MM.1S (cell line): ENCODE measurements at regions not wholly inside any gene's neighbourhood (a gene's known extent, or its start where the extent isn't known, plus 50 kb on each side); places are given as distances from the start of the nearest gene placed in this dataset.
A peak's percentile ranks its signal among the peaks of the same experiment; 100 is the strongest.

Source experiments
- DNase-seq: peaks from one replicate; pipeline ENCODE4 v3.0.0-alpha.2; 2015
- H2AFZ ChIP-seq: fragments of 300-600 bp; sonication (generic); 2 replicates; pipeline ENCODE4 v1.6.0; 2016; ENCODE audit warnings: antibody characterized with exemption, low read length
- H3F3A ChIP-seq: fragments of 300-600 bp; sonication (generic); 2 replicates; pipeline ENCODE4 v1.6.1; 2016; ENCODE audit warnings: mild to moderate bottlenecking, antibody characterized with exemption, low read length, moderate library complexity, mixed read lengths; ENCODE audit not compliant: insufficient read depth
- H3K27ac ChIP-seq: fragments of 300-600 bp; sonication (generic); 2 replicates; pipeline ENCODE4 v1.5.1; 2016; ENCODE audit warnings: mild to moderate bottlenecking, low read length
- H3K27me3 ChIP-seq: fragments of 300-600 bp; sonication (generic); replicated peaks from 2 replicates; pipeline ENCODE4 v1.6.0; 2016; ENCODE audit warnings: low read length; ENCODE audit not compliant: insufficient read depth
- H3K36me3 ChIP-seq: fragments of 300-600 bp; sonication (generic); replicated peaks from 2 replicates; pipeline ENCODE4 v1.6.1; 2016; ENCODE audit warnings: mild to moderate bottlenecking, low read length, mixed read lengths; ENCODE audit not compliant: insufficient read depth
- H3K4me1 ChIP-seq: fragments of 300-600 bp; sonication (generic); 2 replicates; pipeline ENCODE4 v1.6.1; 2016; ENCODE audit warnings: low read length, mixed read lengths
- H3K4me2 ChIP-seq: fragments of 300-600 bp; sonication (generic); 2 replicates; pipeline ENCODE4 v1.6.0; 2016; ENCODE audit warnings: low read depth, low read length
- H3K4me3 ChIP-seq: fragments of 300-600 bp; sonication (generic); 2 replicates; pipeline ENCODE4 v1.5.1; 2016; ENCODE audit warnings: low read length, mixed read lengths
- H3K79me2 ChIP-seq: fragments of 300-600 bp; sonication (generic); 2 replicates; pipeline ENCODE4 v1.6.1; 2016; ENCODE audit warnings: mixed run types, low read length, mixed read lengths
- H3K9ac ChIP-seq: fragments of 300-600 bp; sonication (generic); 2 replicates; pipeline ENCODE4 v1.6.1; 2016; ENCODE audit warnings: low read length, mixed read lengths
- H3K9me2 ChIP-seq: fragments of 300-600 bp; sonication (generic); replicated peaks from 2 replicates; pipeline ENCODE4 v1.6.1; 2016; ENCODE audit warnings: mild to moderate bottlenecking, low read length, mixed read lengths; ENCODE audit not compliant: insufficient read depth
- H3K9me3 ChIP-seq: fragments of 300-600 bp; sonication (generic); replicated peaks from 2 replicates; pipeline ENCODE4 v1.6.1; 2016; ENCODE audit warnings: mild to moderate bottlenecking, low read length, mixed read lengths; ENCODE audit not compliant: insufficient read depth
- H4K20me1 ChIP-seq: fragments of 300-600 bp; sonication (generic); 2 replicates; pipeline ENCODE4 v1.6.1; 2016; ENCODE audit warnings: mild to moderate bottlenecking, low read length, moderate library complexity, mixed read lengths; ENCODE audit not compliant: insufficient read depth
- EZH2 ChIP-seq: fragments of 300-600 bp; sonication (generic); optimal IDR thresholded peaks from 2 replicates; pipeline ENCODE3; 2017; ENCODE audit warnings: low read depth, mild to moderate bottlenecking, antibody characterized with exemption, low read length, mixed read lengths
- EZH2phosphoT487 ChIP-seq: fragments of 300-600 bp; sonication (generic); IDR thresholded peaks from 2 replicates; pipeline ENCODE4 v1.6.1; 2018; ENCODE audit warnings: antibody characterized with exemption, low read length
- TF ChIP-seq, protein P1 (sequence below): fragments of 300-600 bp; sonication (generic); IDR thresholded peaks from 2 replicates; pipeline ENCODE4 v1.5.1; 2016; ENCODE audit warnings: antibody characterized with exemption, low read length, mixed read lengths

- Histone ChIP-seq H3K9ac (no peak overlapping the region), H3K9me2 (no peaks in the 10 kb centered on the region), H3F3A (no peaks in the 10 kb centered on the region), H3K4me3 (no peak overlapping the region), H3K79me2 (no peaks in the 10 kb centered on the region), H3K9me3 (no peaks in the 10 kb centered on the region), H3K27ac (no peak overlapping the region), H3K4me1 (no peaks in the 10 kb centered on the region), H2AFZ (no peak overlapping the region), H4K20me1 (no peaks in the 10 kb centered on the region), H3K27me3 (no peaks in the 10 kb centered on the region), H3K4me2 (no peak overlapping the region), H3K36me3 (no peaks in the 10 kb centered on the region)
- DNase-seq: no peak
- TF ChIP-seq EZH2: no peak
- no peak for TF ChIP-seq EZH2phosphoT487
- TF ChIP-seq, protein P1, sequence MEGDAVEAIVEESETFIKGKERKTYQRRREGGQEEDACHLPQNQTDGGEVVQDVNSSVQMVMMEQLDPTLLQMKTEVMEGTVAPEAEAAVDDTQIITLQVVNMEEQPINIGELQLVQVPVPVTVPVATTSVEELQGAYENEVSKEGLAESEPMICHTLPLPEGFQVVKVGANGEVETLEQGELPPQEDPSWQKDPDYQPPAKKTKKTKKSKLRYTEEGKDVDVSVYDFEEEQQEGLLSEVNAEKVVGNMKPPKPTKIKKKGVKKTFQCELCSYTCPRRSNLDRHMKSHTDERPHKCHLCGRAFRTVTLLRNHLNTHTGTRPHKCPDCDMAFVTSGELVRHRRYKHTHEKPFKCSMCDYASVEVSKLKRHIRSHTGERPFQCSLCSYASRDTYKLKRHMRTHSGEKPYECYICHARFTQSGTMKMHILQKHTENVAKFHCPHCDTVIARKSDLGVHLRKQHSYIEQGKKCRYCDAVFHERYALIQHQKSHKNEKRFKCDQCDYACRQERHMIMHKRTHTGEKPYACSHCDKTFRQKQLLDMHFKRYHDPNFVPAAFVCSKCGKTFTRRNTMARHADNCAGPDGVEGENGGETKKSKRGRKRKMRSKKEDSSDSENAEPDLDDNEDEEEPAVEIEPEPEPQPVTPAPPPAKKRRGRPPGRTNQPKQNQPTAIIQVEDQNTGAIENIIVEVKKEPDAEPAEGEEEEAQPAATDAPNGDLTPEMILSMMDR: no peak
Measured at GRCh38 chr1:164233149-164233548, 325.8 kb upstream of the PBX1 start.

GRCh38 chr1:164240081-164240480 lies 318.9 kb upstream of the PBX1 start:
- DNase-seq: no peak
- TF ChIP-seq, protein P1: peak; percentile 29
- TF ChIP-seq EZH2phosphoT487 (no peak), EZH2 (no peak)
- Histone ChIP-seq H3K27ac (no peak overlapping the region), H3K9me2 (no peaks in the 10 kb centered on the region), H3K36me3 (no peaks in the 10 kb centered on the region), H3K9ac (no peak overlapping the region), H3K79me2 (no peaks in the 10 kb centered on the region), H3K4me2 (no peak overlapping the region), H3F3A (no peaks in the 10 kb centered on the region), H3K4me1 (no peaks in the 10 kb centered on the region), H4K20me1 (no peaks in the 10 kb centered on the region), H3K9me3 (no peaks in the 10 kb centered on the region), H3K4me3 (no peak overlapping the region), H3K27me3 (no peaks in the 10 kb centered on the region), H2AFZ (no peak overlapping the region)

DNA sequence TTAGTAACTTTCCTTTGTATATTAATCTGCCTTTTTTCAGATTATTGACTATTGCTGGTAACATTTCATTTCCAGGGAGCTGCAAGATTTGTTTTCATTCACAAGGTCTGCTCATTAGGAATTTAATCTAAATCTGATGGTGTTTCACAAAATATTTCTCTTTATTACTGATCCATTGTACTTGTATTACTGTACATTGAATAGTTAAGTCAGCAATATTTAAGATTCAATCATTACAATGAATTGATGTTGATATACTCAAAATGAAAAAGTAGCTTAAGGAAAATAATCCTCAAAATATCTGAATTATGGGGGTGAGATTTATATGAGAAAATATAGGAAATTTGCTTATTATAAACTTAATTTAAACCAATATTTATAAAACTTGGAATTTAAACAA lies 308.6 kb upstream of the PBX1 start:
- Histone ChIP-seq H3K9me2 (no peaks in the 10 kb centered on the region), H3K4me2 (no peak overlapping the region), H3K27ac (no peak overlapping the region), H3K27me3 (no peaks in the 10 kb centered on the region), H3K79me2 (no peaks in the 10 kb centered on the region), H3F3A (no peaks in the 10 kb centered on the region), H3K4me1 (no peaks in the 10 kb centered on the region), H3K9me3 (no peaks in the 10 kb centered on the region), H3K4me3 (no peak overlapping the region), H4K20me1 (no peaks in the 10 kb centered on the region), H3K9ac (no peak overlapping the region), H3K36me3 (no peaks in the 10 kb centered on the region), H2AFZ (no peak overlapping the region)
- no peak for DNase-seq
- TF ChIP-seq, protein P1: no peak
- TF ChIP-seq EZH2 (no peak), EZH2phosphoT487 (no peak)
